Neural cell (in vitro differentiated cells): ENCODE measurements at regions not wholly inside any gene's neighbourhood (a gene's known extent, or its start where the extent isn't known, plus 50 kb on each side); places are given as distances from the start of the nearest gene placed in this dataset.
"Not testable (repeated sequence)": the region's sequence is repeated elsewhere in the genome, so short reads cannot be mapped to it uniquely, and the experiment has no call there.

Source experiments
- H2AFZ ChIP-seq: fragments of 200-600, 300-800 bp; sonication (generic), shearing (Covaris generic); 2 replicates; pipeline ENCODE4 v1.6.0; 2014; ENCODE audit warnings: low read depth, mild to moderate bottlenecking, antibody characterized with exemption, low read length, moderate library complexity
- H3F3A ChIP-seq: fragments of 200-600 bp; shearing (Covaris generic); 2 replicates; pipeline ENCODE4 v1.6.1; 2016; ENCODE audit warnings: mild to moderate bottlenecking, moderate library complexity, mixed read lengths, antibody characterized with exemption, low read length; ENCODE audit not compliant: insufficient read depth, poor library complexity, severe bottlenecking
- H3K27ac ChIP-seq: fragments of 200-600, 300-800 bp; sonication (generic), shearing (Covaris generic); 2 replicates; pipeline ENCODE4 v1.5.1; 2014; ENCODE audit warnings: mild to moderate bottlenecking, low read length, moderate library complexity
- H3K27me3 ChIP-seq: fragments of 300-800, 200-600 bp; sonication (generic), shearing (Covaris generic); 2 replicates; pipeline ENCODE4 v1.6.0; 2014; ENCODE audit warnings: mild to moderate bottlenecking, low read depth, low read length, moderate library complexity; ENCODE audit not compliant: insufficient read depth
- H3K36me3 ChIP-seq: fragments of 300-800, 200-600 bp; sonication (generic), shearing (Covaris generic); 2 replicates; pipeline ENCODE4 v1.5.1; 2014; ENCODE audit warnings: mild to moderate bottlenecking, antibody characterized with exemption, low read length, moderate library complexity; ENCODE audit not compliant: insufficient read depth
- H3K4me2 ChIP-seq: fragments of 300-800, 200-600 bp; sonication (generic), shearing (Covaris generic); 2 replicates; pipeline ENCODE4 v1.6.0; 2014; ENCODE audit warnings: mild to moderate bottlenecking, low read length
- H3K4me3 ChIP-seq: fragments of 300-800, 200-600 bp; sonication (generic), shearing (Covaris generic); 2 replicates; pipeline ENCODE4 v1.5.1; 2014; ENCODE audit warnings: mild to moderate bottlenecking, low read length, moderate library complexity
- H3K79me2 ChIP-seq: fragments of 200-600 bp; shearing (Covaris generic); replicated peaks from 2 replicates; pipeline ENCODE4 v1.6.0; 2014; ENCODE audit warnings: mild to moderate bottlenecking, low read length, moderate library complexity; ENCODE audit not compliant: insufficient read depth
- H3K9ac ChIP-seq: fragments of 300-800, 200-600 bp; sonication (generic), shearing (Covaris generic); 2 replicates; pipeline ENCODE4 v1.6.1; 2016; ENCODE audit warnings: mild to moderate bottlenecking, low read length, mixed read lengths
- H3K9me2 ChIP-seq: fragments of 200-600 bp; shearing (Covaris generic); 2 replicates; pipeline ENCODE4 v1.6.1; 2016; ENCODE audit warnings: mild to moderate bottlenecking, low read length, mixed read lengths; ENCODE audit not compliant: insufficient read depth
- H3K9me3 ChIP-seq: fragments of 200-600, 300-800 bp; sonication (generic), shearing (Covaris generic); 2 replicates; pipeline ENCODE4 v1.6.1; 2016; ENCODE audit warnings: mild to moderate bottlenecking, mixed run types, low read length, moderate library complexity, mixed read lengths
- H4K20me1 ChIP-seq: fragments of 200-600 bp; shearing (Covaris generic); 2 replicates; pipeline ENCODE4 v1.6.1; 2016; ENCODE audit warnings: mild to moderate bottlenecking, mixed run types; ENCODE audit not compliant: insufficient read depth
- EP300 ChIP-seq: fragments of 450-650 bp; conservative IDR thresholded peaks from 2 replicates; pipeline ENCODE4 v1.6.1; 2014; ENCODE audit warnings: antibody characterized with exemption, mild to moderate bottlenecking, moderate library complexity; ENCODE audit not compliant: poor library complexity, severe bottlenecking
- EZH2 ChIP-seq: fragments of 200-600, 300-800 bp; shearing (Covaris generic), sonication (generic); IDR thresholded peaks from 2 replicates; pipeline ENCODE4 v1.6.1; 2014; ENCODE audit warnings: antibody characterized with exemption, low read length, borderline replicate concordance, mild to moderate bottlenecking; ENCODE audit not compliant: insufficient read depth, poor library complexity, severe bottlenecking
- MXI1 ChIP-seq: fragments of 450-650 bp; conservative IDR thresholded peaks from 2 replicates; pipeline ENCODE4 v1.6.1; 2014; ENCODE audit warnings: antibody characterized with exemption, mild to moderate bottlenecking; ENCODE audit not compliant: poor library complexity, severe bottlenecking
- POLR2AphosphoS5 ChIP-seq: IDR thresholded peaks from 2 replicates; pipeline ENCODE4 v1.6.1; 2012
- RAD21 ChIP-seq: fragments of 450-650 bp; conservative IDR thresholded peaks from 2 replicates; pipeline ENCODE4 v1.6.1; 2014; ENCODE audit warnings: antibody characterized with exemption, mild to moderate bottlenecking, moderate library complexity
- SMC3 ChIP-seq: fragments of 450-650 bp; conservative IDR thresholded peaks from 2 replicates; pipeline ENCODE4 v1.6.1; 2014; ENCODE audit warnings: antibody characterized with exemption, mild to moderate bottlenecking, moderate library complexity; ENCODE audit not compliant: poor library complexity
- TAF1 ChIP-seq: IDR thresholded peaks from 2 replicates; pipeline ENCODE4 v1.6.1; 2012; ENCODE audit warnings: low read depth
- TF ChIP-seq, protein P1 (sequence below): fragments of 450-650 bp; IDR thresholded peaks from 2 replicates; pipeline ENCODE4 v1.5.1; 2014; ENCODE audit warnings: antibody characterized with exemption, mild to moderate bottlenecking, moderate library complexity; ENCODE audit not compliant: poor library complexity, severe bottlenecking
- TF ChIP-seq, protein P2 (sequence below): IDR thresholded peaks from 2 replicates; pipeline ENCODE4 v1.6.1; 2012; ENCODE audit warnings: borderline replicate concordance

DNA sequence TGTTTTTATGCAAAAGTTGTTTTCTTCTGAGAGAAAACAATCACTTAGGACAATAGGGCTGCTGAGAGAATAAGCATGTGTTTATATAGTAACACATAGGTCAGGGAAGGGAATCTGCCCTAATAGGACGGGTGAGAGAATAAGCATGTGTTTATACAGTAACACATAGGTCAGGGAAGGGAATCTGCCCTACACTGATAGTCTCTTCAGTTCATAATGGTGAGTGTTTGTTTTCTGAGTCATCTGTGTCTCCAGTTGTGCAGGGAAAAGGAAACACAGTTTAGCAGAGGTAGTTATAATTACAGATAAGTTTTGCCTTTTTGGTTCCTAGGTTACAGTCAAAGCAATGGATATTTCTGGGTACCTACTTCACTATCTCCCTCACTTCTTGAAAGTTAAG is 252.3 kb upstream of the CA10 start:
- H3K9me2 ChIP-seq, result no peaks in the 10 kb centered on the region
- no peaks in the 10 kb centered on the region for H3K9me3 ChIP-seq
- H2AFZ ChIP-seq, result no peak overlapping the region

DNA sequence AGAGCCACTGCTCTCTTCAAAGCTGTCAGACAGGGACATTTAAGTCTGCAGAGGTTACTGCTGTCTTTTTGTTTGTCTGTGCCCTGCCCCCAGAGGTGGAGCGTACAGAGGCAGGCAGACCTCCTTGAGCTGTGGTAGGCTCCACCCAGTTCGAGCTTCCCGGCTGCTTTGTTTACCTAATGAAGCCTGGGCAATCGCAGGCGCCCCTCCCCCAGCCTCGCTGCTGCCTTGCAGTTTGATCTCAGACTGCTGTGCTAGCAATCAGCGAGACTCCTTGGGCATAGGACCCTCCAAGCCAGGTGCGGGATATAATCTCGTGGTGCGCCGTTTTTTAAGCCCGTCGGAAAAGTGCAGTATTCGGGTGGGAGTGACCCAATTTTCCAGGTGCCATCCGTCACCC is 250.7 kb upstream of the CA10 start:
- not testable (repeated sequence) for H3K79me2 ChIP-seq, H3K27ac ChIP-seq, H3F3A ChIP-seq, H3K27me3 ChIP-seq, H3K9ac ChIP-seq, H4K20me1 ChIP-seq, H3K4me2 ChIP-seq, H3K36me3 ChIP-seq, H2AFZ ChIP-seq, H3K9me3 ChIP-seq, H3K4me3 ChIP-seq, H3K9me2 ChIP-seq

More for the DNA sequence above, 252.3 kb upstream of the CA10 start:
- H4K20me1 ChIP-seq, result no peaks in the 10 kb centered on the region
- no peaks in the 10 kb centered on the region for H3F3A ChIP-seq
- H3K4me3 ChIP-seq, result no peak overlapping the region
- no peaks in the 10 kb centered on the region for H3K79me2 ChIP-seq
- H3K4me2 ChIP-seq, result no peak overlapping the region
- no peaks in the 10 kb centered on the region for H3K36me3 ChIP-seq
- no peak overlapping the region for H3K27ac ChIP-seq
- no peaks in the 10 kb centered on the region for H3K27me3 ChIP-seq
- TF ChIP-seq MXI1 (no peak), EP300 (no peak), EZH2 (no peak), RAD21 (no peak), SMC3 (no peak), TAF1 (no peak), POLR2AphosphoS5 (no peak)
- TF ChIP-seq, protein P1, sequence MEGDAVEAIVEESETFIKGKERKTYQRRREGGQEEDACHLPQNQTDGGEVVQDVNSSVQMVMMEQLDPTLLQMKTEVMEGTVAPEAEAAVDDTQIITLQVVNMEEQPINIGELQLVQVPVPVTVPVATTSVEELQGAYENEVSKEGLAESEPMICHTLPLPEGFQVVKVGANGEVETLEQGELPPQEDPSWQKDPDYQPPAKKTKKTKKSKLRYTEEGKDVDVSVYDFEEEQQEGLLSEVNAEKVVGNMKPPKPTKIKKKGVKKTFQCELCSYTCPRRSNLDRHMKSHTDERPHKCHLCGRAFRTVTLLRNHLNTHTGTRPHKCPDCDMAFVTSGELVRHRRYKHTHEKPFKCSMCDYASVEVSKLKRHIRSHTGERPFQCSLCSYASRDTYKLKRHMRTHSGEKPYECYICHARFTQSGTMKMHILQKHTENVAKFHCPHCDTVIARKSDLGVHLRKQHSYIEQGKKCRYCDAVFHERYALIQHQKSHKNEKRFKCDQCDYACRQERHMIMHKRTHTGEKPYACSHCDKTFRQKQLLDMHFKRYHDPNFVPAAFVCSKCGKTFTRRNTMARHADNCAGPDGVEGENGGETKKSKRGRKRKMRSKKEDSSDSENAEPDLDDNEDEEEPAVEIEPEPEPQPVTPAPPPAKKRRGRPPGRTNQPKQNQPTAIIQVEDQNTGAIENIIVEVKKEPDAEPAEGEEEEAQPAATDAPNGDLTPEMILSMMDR, result no peak
- TF ChIP-seq, protein P2, sequence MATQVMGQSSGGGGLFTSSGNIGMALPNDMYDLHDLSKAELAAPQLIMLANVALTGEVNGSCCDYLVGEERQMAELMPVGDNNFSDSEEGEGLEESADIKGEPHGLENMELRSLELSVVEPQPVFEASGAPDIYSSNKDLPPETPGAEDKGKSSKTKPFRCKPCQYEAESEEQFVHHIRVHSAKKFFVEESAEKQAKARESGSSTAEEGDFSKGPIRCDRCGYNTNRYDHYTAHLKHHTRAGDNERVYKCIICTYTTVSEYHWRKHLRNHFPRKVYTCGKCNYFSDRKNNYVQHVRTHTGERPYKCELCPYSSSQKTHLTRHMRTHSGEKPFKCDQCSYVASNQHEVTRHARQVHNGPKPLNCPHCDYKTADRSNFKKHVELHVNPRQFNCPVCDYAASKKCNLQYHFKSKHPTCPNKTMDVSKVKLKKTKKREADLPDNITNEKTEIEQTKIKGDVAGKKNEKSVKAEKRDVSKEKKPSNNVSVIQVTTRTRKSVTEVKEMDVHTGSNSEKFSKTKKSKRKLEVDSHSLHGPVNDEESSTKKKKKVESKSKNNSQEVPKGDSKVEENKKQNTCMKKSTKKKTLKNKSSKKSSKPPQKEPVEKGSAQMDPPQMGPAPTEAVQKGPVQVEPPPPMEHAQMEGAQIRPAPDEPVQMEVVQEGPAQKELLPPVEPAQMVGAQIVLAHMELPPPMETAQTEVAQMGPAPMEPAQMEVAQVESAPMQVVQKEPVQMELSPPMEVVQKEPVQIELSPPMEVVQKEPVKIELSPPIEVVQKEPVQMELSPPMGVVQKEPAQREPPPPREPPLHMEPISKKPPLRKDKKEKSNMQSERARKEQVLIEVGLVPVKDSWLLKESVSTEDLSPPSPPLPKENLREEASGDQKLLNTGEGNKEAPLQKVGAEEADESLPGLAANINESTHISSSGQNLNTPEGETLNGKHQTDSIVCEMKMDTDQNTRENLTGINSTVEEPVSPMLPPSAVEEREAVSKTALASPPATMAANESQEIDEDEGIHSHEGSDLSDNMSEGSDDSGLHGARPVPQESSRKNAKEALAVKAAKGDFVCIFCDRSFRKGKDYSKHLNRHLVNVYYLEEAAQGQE, result no peak
- H3K9ac ChIP-seq, result no peak overlapping the region

DNA sequence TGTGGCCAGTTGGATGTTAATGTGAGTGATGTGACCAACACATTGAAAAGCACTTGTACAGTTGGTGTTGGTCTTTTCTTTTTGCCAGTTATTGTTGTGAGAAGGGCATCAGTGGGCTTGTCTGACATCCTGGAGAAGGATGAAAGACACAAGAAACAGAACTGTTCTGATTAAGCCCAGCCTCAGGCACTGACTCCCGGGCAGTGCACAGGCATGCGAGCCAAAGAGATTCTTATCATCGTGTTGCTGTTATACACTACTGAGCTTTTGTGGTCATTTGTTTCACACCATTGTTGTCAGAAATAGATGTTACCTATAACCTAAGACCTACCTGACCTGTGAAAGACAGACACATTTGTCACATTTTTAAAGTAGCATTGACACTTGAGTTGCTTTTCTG is 236.8 kb upstream of the CA10 start:
- Histone ChIP-seq H4K20me1 (no peaks in the 10 kb centered on the region), H3K79me2 (no peaks in the 10 kb centered on the region), H3K9me2 (no peaks in the 10 kb centered on the region), H3K9me3 (no peaks in the 10 kb centered on the region), H2AFZ (no peak overlapping the region), H3K4me2 (no peak overlapping the region), H3K36me3 (no peaks in the 10 kb centered on the region), H3K27me3 (no peaks in the 10 kb centered on the region), H3K9ac (no peak overlapping the region), H3K27ac (no peak overlapping the region), H3F3A (no peaks in the 10 kb centered on the region), H3K4me3 (no peak overlapping the region)
- TF ChIP-seq SMC3 (no peak), POLR2AphosphoS5 (no peak), TAF1 (no peak), EP300 (no peak), EZH2 (no peak), MXI1 (no peak)
- TF ChIP-seq, protein P2, result no peak
- TF ChIP-seq, protein P1, result no peak
